ENCODE measurements at regions not wholly inside any gene's neighbourhood (a gene's known extent, or its start where the extent isn't known, plus 50 kb on each side); places are given as distances from the start of the nearest gene placed in this dataset.

GRCh38 chr4:167379076-167379835 is 145.0 kb upstream of the SPOCK3 start:
- H3K27ac ChIP-seq: no peak overlapping the region
- no peak for TF ChIP-seq CTCF (IDR thresholded peaks at IDR 0.05)
- no peak for TF ChIP-seq EP300 (IDR thresholded peaks at IDR 0.05)
- no peak for TF ChIP-seq POLR2A (IDR thresholded peaks at IDR 0.05)
- TF ChIP-seq POLR2AphosphoS5 (IDR thresholded peaks at IDR 0.05): no peak
- H3K27me3 ChIP-seq: no peaks in the 10 kb centered on the region
- H3K4me3 ChIP-seq: no peak overlapping the region
- ATAC-seq (ENCODE audit: low FRiP score in 2 of 2) (no peak), DNase-seq (no peak)
- H3K9me3 ChIP-seq: no peaks in the 10 kb centered on the region
- H3K36me3 ChIP-seq: no peaks in the 10 kb centered on the region
- WGBS, 2 donors: 37 to 41% methylated on average over 4 of the region's 4 CpGs
- no peaks in the 10 kb centered on the region for H3K4me1 ChIP-seq

- ATAC-seq (ENCODE audit: low FRiP score in 2 of 2) (no peak), DNase-seq (no peak)
- Histone ChIP-seq H3K4me3 (no peak overlapping the region), H3K9me3 (no peaks in the 10 kb centered on the region), H3K4me1 (no peaks in the 10 kb centered on the region), H3K27ac (no peak overlapping the region), H3K27me3 (no peaks in the 10 kb centered on the region), H3K36me3 (no peaks in the 10 kb centered on the region)
- WGBS, 2 donors: 76 to 80% methylated on average over 4 of the region's 4 CpGs
- no peak for TF ChIP-seq EP300 (IDR thresholded peaks at IDR 0.05)
- no peak for TF ChIP-seq CTCF (IDR thresholded peaks at IDR 0.05)
Measured at GRCh38 chr4:167380964-167381363, 146.7 kb upstream of the SPOCK3 start.

- DNase-seq (no peak), ATAC-seq (ENCODE audit: low FRiP score in 2 of 2) (no peak)
- Histone ChIP-seq H3K4me1 (no peaks in the 10 kb centered on the region), H3K36me3 (no peaks in the 10 kb centered on the region), H3K4me3 (no peak overlapping the region), H3K27me3 (no peaks in the 10 kb centered on the region), H3K27ac (no peak overlapping the region), H3K9me3 (no peaks in the 10 kb centered on the region)
- WGBS, 2 donors: 37 to 63% methylated on average over 2 of the region's 2 CpGs
- TF ChIP-seq CTCF (IDR thresholded peaks at IDR 0.05): no peak
- TF ChIP-seq POLR2AphosphoS5 (IDR thresholded peaks at IDR 0.05): no peak
Measured at GRCh38 chr4:167383291-167383690, 149.0 kb upstream of the SPOCK3 start.

- DNase-seq (no peak), ATAC-seq (ENCODE audit: low FRiP score in 2 of 2) (no peak)
- H3K4me1 ChIP-seq: no peaks in the 10 kb centered on the region
- no peak overlapping the region for H3K4me3 ChIP-seq
- H3K9me3 ChIP-seq: no peaks in the 10 kb centered on the region
- no peak overlapping the region for H3K27ac ChIP-seq
- H3K27me3 ChIP-seq: no peaks in the 10 kb centered on the region
- no peaks in the 10 kb centered on the region for H3K36me3 ChIP-seq
- TF ChIP-seq POLR2AphosphoS5 (IDR thresholded peaks at IDR 0.05): no peak
- TF ChIP-seq POLR2A (IDR thresholded peaks at IDR 0.05): no peak
- no peak for TF ChIP-seq CTCF (IDR thresholded peaks at IDR 0.05)
- no peak for TF ChIP-seq EP300 (IDR thresholded peaks at IDR 0.05)
- 37 to 54% methylated on average over 3 of the region's 3 CpGs for WGBS, 2 donors
Measured at GRCh38 chr4:167397586-167397985, 163.3 kb upstream of the SPOCK3 start.

- DNase-seq (no peak), ATAC-seq (ENCODE audit: low FRiP score in 2 of 2) (no peak)
- Histone ChIP-seq H3K9me3 (no peaks in the 10 kb centered on the region), H3K27me3 (no peaks in the 10 kb centered on the region), H3K27ac (no peak overlapping the region), H3K4me1 (no peaks in the 10 kb centered on the region), H3K36me3 (no peaks in the 10 kb centered on the region), H3K4me3 (no peak overlapping the region)
- WGBS, 2 donors: 90% methylated on average over 1 of the region's 1 CpG
- no peak for TF ChIP-seq CTCF (IDR thresholded peaks at IDR 0.05)
- TF ChIP-seq POLR2A (IDR thresholded peaks at IDR 0.05): no peak
- no peak for TF ChIP-seq POLR2AphosphoS5 (IDR thresholded peaks at IDR 0.05)
- no peak for TF ChIP-seq EP300 (IDR thresholded peaks at IDR 0.05)
Measured at GRCh38 chr4:167399201-167399600, 164.9 kb upstream of the SPOCK3 start.
